Cardiac fibroblast (primary cell): ENCODE measurements at regions not wholly inside any gene's neighbourhood (a gene's known extent, or its start where the extent isn't known, plus 50 kb on each side); places are given as distances from the start of the nearest gene placed in this dataset.

ENCODE experiments used
- DNase-seq, 2 donors: peaks; one replicate each; pipeline versions ENCODE4 v3.0.0 to v3.0.0-alpha.2; 2010; ENCODE audit warnings: low read depth in 2 of 2
- H3K4me3 ChIP-seq, 2 donors: replicated peaks in 1 of 2; 1 replicate in 1 of 2; 2 replicates in 1 of 2; pipeline ENCODE4 v1.5.1; 2011; ENCODE audit warnings: low read depth in 2 of 2, low read length in 2 of 2, mild to moderate bottlenecking in 2 of 2, moderate library complexity in 1 of 2
- TF ChIP-seq, protein P1 (sequence below): IDR thresholded peaks from one replicate; pipeline ENCODE4 v1.5.1; 2011; ENCODE audit warnings: low read depth, mild to moderate bottlenecking, low read length, inconsistent platforms

DNA sequence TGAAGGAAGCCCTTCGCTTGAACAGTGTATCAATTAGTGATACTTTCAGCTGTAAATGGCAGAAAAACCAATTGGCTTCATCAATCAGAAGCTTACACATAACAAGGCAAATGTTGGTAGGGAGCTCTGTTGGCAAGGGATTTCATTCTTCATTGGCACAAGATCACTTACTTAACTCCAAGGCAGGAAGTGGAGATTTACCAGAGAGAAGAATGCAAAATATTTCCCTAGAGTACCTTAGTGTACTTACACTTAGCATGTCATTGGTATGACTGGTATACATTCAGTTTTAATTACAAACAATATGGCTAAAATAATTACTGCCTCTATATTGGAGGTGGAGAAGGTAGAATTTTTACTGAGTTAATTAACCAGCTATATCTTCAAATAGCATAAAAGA lies 545.0 kb downstream of the GABRG1 start:
- TF ChIP-seq, protein P1, sequence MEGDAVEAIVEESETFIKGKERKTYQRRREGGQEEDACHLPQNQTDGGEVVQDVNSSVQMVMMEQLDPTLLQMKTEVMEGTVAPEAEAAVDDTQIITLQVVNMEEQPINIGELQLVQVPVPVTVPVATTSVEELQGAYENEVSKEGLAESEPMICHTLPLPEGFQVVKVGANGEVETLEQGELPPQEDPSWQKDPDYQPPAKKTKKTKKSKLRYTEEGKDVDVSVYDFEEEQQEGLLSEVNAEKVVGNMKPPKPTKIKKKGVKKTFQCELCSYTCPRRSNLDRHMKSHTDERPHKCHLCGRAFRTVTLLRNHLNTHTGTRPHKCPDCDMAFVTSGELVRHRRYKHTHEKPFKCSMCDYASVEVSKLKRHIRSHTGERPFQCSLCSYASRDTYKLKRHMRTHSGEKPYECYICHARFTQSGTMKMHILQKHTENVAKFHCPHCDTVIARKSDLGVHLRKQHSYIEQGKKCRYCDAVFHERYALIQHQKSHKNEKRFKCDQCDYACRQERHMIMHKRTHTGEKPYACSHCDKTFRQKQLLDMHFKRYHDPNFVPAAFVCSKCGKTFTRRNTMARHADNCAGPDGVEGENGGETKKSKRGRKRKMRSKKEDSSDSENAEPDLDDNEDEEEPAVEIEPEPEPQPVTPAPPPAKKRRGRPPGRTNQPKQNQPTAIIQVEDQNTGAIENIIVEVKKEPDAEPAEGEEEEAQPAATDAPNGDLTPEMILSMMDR: no peak
- no peak for DNase-seq
- no peak overlapping the region for H3K4me3 ChIP-seq

DNA sequence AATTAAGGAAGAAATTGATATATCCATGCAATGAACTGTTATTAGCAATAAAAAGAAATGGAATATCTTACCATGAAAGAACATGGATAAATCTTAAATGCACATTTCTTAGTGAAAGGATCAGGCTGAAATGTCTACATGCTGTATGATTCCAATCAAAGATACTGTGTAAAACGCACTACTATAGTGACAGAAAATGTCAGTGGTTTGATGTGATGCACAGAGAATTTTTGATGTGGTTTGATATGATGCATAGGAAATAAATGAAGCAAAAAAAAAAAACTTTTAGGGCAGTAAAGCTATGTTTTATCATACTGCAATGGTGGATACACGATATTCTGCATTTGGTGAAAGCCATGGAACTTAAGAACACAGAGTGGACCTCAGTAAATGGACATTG lies 547.6 kb downstream of the GABRG1 start:
- H3K4me3 ChIP-seq: no peak overlapping the region
- DNase-seq: no peak
- TF ChIP-seq, protein P1: no peak

DNA sequence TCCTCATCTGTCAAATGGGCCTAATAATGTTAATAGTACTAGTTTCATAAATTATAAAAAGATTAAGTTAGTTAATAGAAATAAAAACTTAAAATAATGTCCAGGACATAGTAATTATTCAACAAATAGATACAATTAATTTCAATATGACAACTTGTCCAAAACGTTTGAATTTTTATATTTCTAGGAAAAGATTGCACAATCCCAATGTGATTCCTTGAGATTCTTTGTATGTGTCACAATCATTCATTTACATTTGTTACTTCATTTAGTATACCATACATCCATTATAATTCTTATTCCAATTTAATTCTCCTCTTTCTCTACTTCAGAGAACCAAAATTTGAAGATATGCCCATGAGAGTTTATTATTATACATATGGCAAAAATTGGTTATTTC lies 554.2 kb downstream of the GABRG1 start:
- no peak overlapping the region for H3K4me3 ChIP-seq
- TF ChIP-seq, protein P1: no peak
- DNase-seq: no peak

DNA sequence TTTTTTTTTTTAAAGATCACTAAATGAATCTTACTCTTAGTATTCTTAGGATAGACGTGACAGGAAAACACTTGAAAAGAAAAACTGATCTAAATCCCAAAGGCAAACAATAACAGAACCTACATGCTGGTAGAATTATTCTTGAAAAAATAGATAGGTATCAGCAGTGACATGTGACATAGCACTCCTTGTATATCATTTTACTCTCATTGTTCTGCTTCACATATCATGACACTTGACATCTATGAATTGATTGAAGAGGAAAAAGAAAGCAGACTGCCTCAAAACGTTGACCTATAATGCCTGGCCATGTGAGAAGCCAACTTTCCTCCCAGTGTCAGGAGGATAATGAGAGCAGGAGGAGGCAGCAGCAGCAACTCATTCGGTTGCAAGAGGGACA lies 555.2 kb downstream of the GABRG1 start:
- TF ChIP-seq, protein P1: no peak

DNA sequence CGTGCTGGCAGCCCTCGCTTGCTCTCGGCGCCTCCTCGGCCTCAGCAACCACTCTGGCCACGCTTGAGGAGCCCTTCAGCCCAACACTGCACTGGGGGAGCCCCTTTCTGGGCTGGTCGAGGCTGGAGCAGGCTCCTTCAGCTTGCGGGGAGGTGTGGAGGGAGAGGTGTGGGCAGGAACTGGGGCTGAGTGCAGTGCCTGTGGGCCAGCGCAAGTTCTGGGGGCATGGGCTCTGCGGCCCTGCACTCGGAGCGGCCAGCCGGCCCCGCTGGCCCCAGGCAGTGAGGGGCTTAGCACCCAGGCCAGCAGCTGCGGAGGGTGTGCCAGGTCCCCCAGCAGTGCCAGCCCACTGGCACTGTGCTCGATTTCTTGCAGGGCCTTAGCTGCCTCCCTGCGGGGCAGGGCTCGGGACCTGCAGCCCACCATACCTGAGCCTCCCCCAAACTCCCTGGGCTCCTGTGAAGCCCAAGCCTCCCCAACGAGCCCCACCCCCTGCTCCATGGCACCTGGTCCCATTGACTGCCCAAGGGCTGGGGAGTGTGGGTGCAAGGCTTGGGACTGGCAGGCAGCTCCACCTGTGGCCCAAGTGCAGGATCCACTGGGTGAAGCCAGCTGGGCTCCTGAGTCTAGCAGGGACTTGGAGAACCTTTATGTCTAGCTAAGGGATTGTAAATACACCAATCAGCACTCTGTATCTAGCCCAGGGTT lies 556.8 kb downstream of the GABRG1 start:
- TF ChIP-seq, protein P1: no peak
- no peak for DNase-seq

More for the DNA sequence above, 555.2 kb downstream of the GABRG1 start:
- H3K4me3 ChIP-seq: no peak overlapping the region
- DNase-seq: no peak

DNA sequence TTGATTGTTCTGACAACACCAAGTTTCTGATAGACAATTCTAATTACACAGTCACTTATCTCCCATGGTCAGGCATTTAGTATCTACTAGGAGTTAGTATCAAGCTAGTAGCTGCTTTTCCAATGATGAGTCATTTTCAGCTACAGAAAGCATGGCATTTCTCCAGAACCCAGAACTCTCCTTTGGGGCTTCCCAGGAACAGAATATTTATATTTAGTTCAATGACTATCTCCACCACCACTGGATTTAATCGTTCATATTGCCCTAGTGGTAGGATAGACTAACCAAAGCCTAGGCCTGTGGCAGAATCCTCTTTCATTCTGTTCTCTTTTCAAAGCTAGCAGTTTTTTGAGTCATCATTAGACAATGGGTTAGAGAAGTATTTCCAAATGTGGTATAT lies 569.4 kb downstream of the GABRG1 start:
- TF ChIP-seq, protein P1: no peak
- no peak overlapping the region for H3K4me3 ChIP-seq
- no peak for DNase-seq

More for the DNA sequence above, 556.8 kb downstream of the GABRG1 start:
- H3K4me3 ChIP-seq: no peak overlapping the region
